ENCODE measurements at regions not wholly inside any gene's neighbourhood (a gene's known extent, or its start where the extent isn't known, plus 50 kb on each side); places are given as distances from the start of the nearest gene placed in this dataset.
"Not testable (repeated sequence)": the region's sequence is repeated elsewhere in the genome, so short reads cannot be mapped to it uniquely, and the experiment has no call there.

- H3K4me3 ChIP-seq (replicated peaks; ENCODE audit: insufficient read depth, low read length): no peak overlapping the region
- H3K27ac ChIP-seq (replicated peaks): no peak overlapping the region
- TF ChIP-seq REST (IDR thresholded peaks at IDR 0.05; ENCODE audit: insufficient replicate concordance, low read depth) (no peak), CTCF (IDR thresholded peaks at IDR 0.05; ENCODE audit: insufficient read depth, low read length) (no peak), POLR2AphosphoS5 (IDR thresholded peaks at IDR 0.05; ENCODE audit: low read depth) (no peak), SPI1 (IDR thresholded peaks at IDR 0.05; ENCODE audit: borderline replicate concordance, low read depth) (no peak), GABPA (IDR thresholded peaks at IDR 0.05; ENCODE audit: low read depth) (no peak)
- no peaks in the 10 kb centered on the region for H3K27me3 ChIP-seq (ENCODE audit: insufficient read depth, poor library complexity, severe bottlenecking)
- no peak for DNase-seq (ENCODE audit: low read depth in 1 of 2, low spot score in 1 of 2)
These were observed 663.4 kb downstream of the KHDRBS2 start for GRCh38 chr6:61622601-61623000.

- no peak overlapping the region for H3K27ac ChIP-seq (replicated peaks)
- H3K27me3 ChIP-seq (ENCODE audit: insufficient read depth, poor library complexity, severe bottlenecking): no peaks in the 10 kb centered on the region
- no peak overlapping the region for H3K4me3 ChIP-seq (replicated peaks; ENCODE audit: insufficient read depth, low read length)
- TF ChIP-seq REST (IDR thresholded peaks at IDR 0.05; ENCODE audit: insufficient replicate concordance, low read depth): no peak
- no peak for TF ChIP-seq CTCF (IDR thresholded peaks at IDR 0.05; ENCODE audit: insufficient read depth, low read length)
- no peak for TF ChIP-seq POLR2AphosphoS5 (IDR thresholded peaks at IDR 0.05; ENCODE audit: low read depth)
- TF ChIP-seq GABPA (IDR thresholded peaks at IDR 0.05; ENCODE audit: low read depth): no peak
- TF ChIP-seq SPI1 (IDR thresholded peaks at IDR 0.05; ENCODE audit: borderline replicate concordance, low read depth): no peak
- DNase-seq (ENCODE audit: low read depth in 1 of 2, low spot score in 1 of 2): no peak
These were observed 671.9 kb downstream of the KHDRBS2 start for GRCh38 chr6:61614119-61614518.

GRCh38 chr6:61606500-61606899, 679.5 kb downstream of the KHDRBS2 start:
- Histone ChIP-seq H3K27ac (replicated peaks) (no peak overlapping the region), H3K4me3 (replicated peaks; ENCODE audit: insufficient read depth, low read length) (no peak overlapping the region), H3K27me3 (ENCODE audit: insufficient read depth, poor library complexity, severe bottlenecking) (no peaks in the 10 kb centered on the region)
- DNase-seq (ENCODE audit: low read depth in 1 of 2, low spot score in 1 of 2): no peak
- TF ChIP-seq REST (IDR thresholded peaks at IDR 0.05; ENCODE audit: insufficient replicate concordance, low read depth) (no peak), GABPA (IDR thresholded peaks at IDR 0.05; ENCODE audit: low read depth) (no peak), POLR2AphosphoS5 (IDR thresholded peaks at IDR 0.05; ENCODE audit: low read depth) (no peak), SPI1 (IDR thresholded peaks at IDR 0.05; ENCODE audit: borderline replicate concordance, low read depth) (no peak), CTCF (IDR thresholded peaks at IDR 0.05; ENCODE audit: insufficient read depth, low read length) (no peak)

GRCh38 chr6:61605851-61606250, 680.2 kb downstream of the KHDRBS2 start:
- not testable (repeated sequence) for H3K27me3 ChIP-seq (ENCODE audit: insufficient read depth, poor library complexity, severe bottlenecking); H3K4me3 ChIP-seq (replicated peaks; ENCODE audit: insufficient read depth, low read length); DNase-seq (ENCODE audit: low read depth in 1 of 2, low spot score in 1 of 2); H3K27ac ChIP-seq (replicated peaks)

- H3K4me3 ChIP-seq (replicated peaks; ENCODE audit: insufficient read depth, low read length); H3K27ac ChIP-seq (replicated peaks); DNase-seq (ENCODE audit: low read depth in 1 of 2, low spot score in 1 of 2); H3K27me3 ChIP-seq (ENCODE audit: insufficient read depth, poor library complexity, severe bottlenecking): not testable (repeated sequence)
These were observed 683.9 kb downstream of the KHDRBS2 start for GRCh38 chr6:61602171-61602570.

Measured in HL-60 (cell line).